Lung (tissue), 11 donors: ENCODE measurements at regions not wholly inside any gene's neighbourhood (a gene's known extent, or its start where the extent isn't known, plus 50 kb on each side); places are given as distances from the start of the nearest gene placed in this dataset.

Source experiments
- ATAC-seq: fragments of 200-7000 bp; cut with Tn5 transposase; one replicate; pipeline ENCODE4 v1.9.1; 2020; ENCODE audit warnings: moderate number of reproducible peaks; ENCODE audit not compliant: insufficient read depth, low FRiP score
- DNase-seq, 3 donors: peaks; one replicate each; pipeline ENCODE4 v3.0.0-alpha.2; 2013 to 2017
- H3K27ac ChIP-seq, 2 donors: one replicate each; pipeline ENCODE4 v1.5.1; 2013; ENCODE audit warnings: mild to moderate bottlenecking in 2 of 2, moderate library complexity in 2 of 2, control low read depth in 1 of 2, inconsistent platforms in 1 of 2, low read depth in 1 of 2, low read length in 1 of 2
- H3K27me3 ChIP-seq, 3 donors: one replicate each; pipeline ENCODE4 v1.5.1; 2013; ENCODE audit warnings: low read length in 2 of 3; ENCODE audit not compliant: control insufficient read depth in 3 of 3, insufficient read depth in 3 of 3
- H3K36me3 ChIP-seq, 4 donors: one replicate each; pipeline ENCODE4 v1.5.1; 2013; ENCODE audit warnings: low read length in 4 of 4, mild to moderate bottlenecking in 1 of 4, moderate library complexity in 1 of 4; ENCODE audit not compliant: control insufficient read depth in 4 of 4, insufficient read depth in 4 of 4
- H3K4me1 ChIP-seq, 5 donors: one replicate each; pipeline ENCODE4 v1.5.1; 2013; ENCODE audit warnings: low read length in 5 of 5, mild to moderate bottlenecking in 2 of 5, moderate library complexity in 1 of 5; ENCODE audit not compliant: control insufficient read depth in 5 of 5, insufficient read depth in 5 of 5
- H3K4me3 ChIP-seq: one replicate; pipeline ENCODE4 v1.5.1; 2013; ENCODE audit warnings: mild to moderate bottlenecking, control low read depth, moderate library complexity
- H3K9ac ChIP-seq, 2 donors: one replicate each; pipeline ENCODE4 v1.5.1; 2013; ENCODE audit warnings: low read length in 2 of 2, control low read depth in 1 of 2; ENCODE audit not compliant: insufficient read depth in 1 of 2
- H3K9me3 ChIP-seq, 4 donors: one replicate each; pipeline ENCODE4 v1.5.1; 2013; ENCODE audit warnings: low read length in 3 of 4, mild to moderate bottlenecking in 1 of 4, moderate library complexity in 1 of 4; ENCODE audit not compliant: control insufficient read depth in 4 of 4, insufficient read depth in 3 of 4
- CTCF ChIP-seq: IDR thresholded peaks from 2 replicates; pipeline ENCODE4 v1.5.1; 2012; ENCODE audit warnings: mild to moderate bottlenecking; ENCODE audit errors: control extremely low read depth, extremely low read depth
- WGBS, 2 donors: extraction: QIAGEN DNeasy Blood & Tissue Kit; methylation state at CpG; one replicate each; pipeline ENCODE4 v1.1.7; 2013; 5-methylcytosine and 5-hydroxymethylcytosine counted together
- donor health status: control.
- donor health status: control.
- donor health status: Bipolar disorder and iron deficiency.
- donor health status: healthy.
- donor health status: DM: yes; HTN: yes; CAD: no.

GRCh38 chr3:166569589-166569988 is 732.4 kb upstream of the BCHE start:
- Histone ChIP-seq H3K36me3 (no peaks in the 10 kb centered on the region), H3K9ac (no peak overlapping the region), H3K27ac (no peak overlapping the region), H3K4me1 (no peaks in the 10 kb centered on the region), H3K9me3 (peaks cover 0 to 3% (median 0%) of the 10 kb centered on the region in 4 donors), H3K4me3 (no peak overlapping the region), H3K27me3 (no peaks in the 10 kb centered on the region)
- ATAC-seq (no peak), DNase-seq (no peak)
- TF ChIP-seq CTCF = no peak

GRCh38 chr3:166560253-166560652 is 723.0 kb upstream of the BCHE start:
- H3K27me3 ChIP-seq = no peaks in the 10 kb centered on the region
- 74 to 77% methylated on average over 7 of the region's 7 CpGs for WGBS, 2 donors
- H3K4me1 ChIP-seq = no peaks in the 10 kb centered on the region
- no peak overlapping the region for H3K4me3 ChIP-seq
- TF ChIP-seq CTCF = no peak
- no peaks in the 10 kb centered on the region for H3K36me3 ChIP-seq
- no peaks in the 10 kb centered on the region for H3K9me3 ChIP-seq
- H3K27ac ChIP-seq = no peak overlapping the region
- H3K9ac ChIP-seq = no peak overlapping the region
- DNase-seq = no peak
- ATAC-seq = no peak

GRCh38 chr3:166556955-166557354 is 719.7 kb upstream of the BCHE start:
- TF ChIP-seq CTCF = no peak
- DNase-seq (no peak), ATAC-seq (no peak)
- no peak overlapping the region for H3K4me3 ChIP-seq
- no peaks in the 10 kb centered on the region for H3K4me1 ChIP-seq
- no peaks in the 10 kb centered on the region for H3K9me3 ChIP-seq
- 67 to 72% methylated on average over 3 of the region's 3 CpGs for WGBS, 2 donors
- H3K36me3 ChIP-seq = no peaks in the 10 kb centered on the region
- H3K9ac ChIP-seq = no peak overlapping the region
- no peak overlapping the region for H3K27ac ChIP-seq
- no peaks in the 10 kb centered on the region for H3K27me3 ChIP-seq

GRCh38 chr3:166554023-166554422 is 716.8 kb upstream of the BCHE start:
- TF ChIP-seq CTCF = no peak
- no peak for ATAC-seq
- 57 to 59% methylated on average over 1 of the region's 1 CpG for WGBS, 2 donors

More at GRCh38 chr3:166554023-166554422, 716.8 kb upstream of the BCHE start:
- H3K27ac ChIP-seq = no peak overlapping the region
- H3K36me3 ChIP-seq = no peaks in the 10 kb centered on the region
- H3K4me1 ChIP-seq = no peaks in the 10 kb centered on the region
- H3K27me3 ChIP-seq = no peaks in the 10 kb centered on the region
- H3K9ac ChIP-seq = no peak overlapping the region
- peak in 1 of 3 donors; percentile 28 for DNase-seq
- H3K9me3 ChIP-seq = peaks cover 0 to 1% (median 0%) of the 10 kb centered on the region in 4 donors
- H3K4me3 ChIP-seq = no peak overlapping the region
